Heart right ventricle (tissue), 16 donors: ENCODE measurements at regions not wholly inside any gene's neighbourhood (a gene's known extent, or its start where the extent isn't known, plus 50 kb on each side); places are given as distances from the start of the nearest gene placed in this dataset.

Source experiments
- ATAC-seq, 8 donors: fragments of 200-7000 bp; cut with Tn5 transposase; one replicate each; pipeline ENCODE4 v1.9.1; 2020; ENCODE audit warnings: mild to moderate bottlenecking in 8 of 8, moderate library complexity in 8 of 8, moderate number of reproducible peaks in 1 of 8
- DNase-seq, 2 donors: peaks; one replicate each; pipeline ENCODE4 v3.0.0-alpha.2; 2020
- H3K27ac ChIP-seq, 10 donors: fragments of 200-600 bp; sonication (generic) in 2 of 10; one replicate each; pipeline versions ENCODE4 v1.5.0 to v1.8.0; 2020 to 2022; ENCODE audit warnings: mild to moderate bottlenecking in 3 of 10
- H3K27me3 ChIP-seq, 7 donors: fragments of 200-600 bp; one replicate each; pipeline ENCODE4 v1.8.0; 2021 to 2022; ENCODE audit warnings: mild to moderate bottlenecking in 2 of 7
- H3K36me3 ChIP-seq, 9 donors: fragments of 200-600 bp; sonication (generic) in 1 of 9; one replicate each; pipeline versions ENCODE4 v1.5.0 to v1.8.0; 2020 to 2022; ENCODE audit warnings: mild to moderate bottlenecking in 2 of 9
- H3K4me1 ChIP-seq, 9 donors: fragments of 200-600 bp; sonication (generic) in 1 of 9; one replicate each; pipeline versions ENCODE4 v1.5.0 to v1.8.0; 2020 to 2022; ENCODE audit warnings: mild to moderate bottlenecking in 4 of 9
- H3K4me3 ChIP-seq, 10 donors: fragments of 200-600 bp; sonication (generic) in 2 of 10; one replicate each; pipeline versions ENCODE4 v1.5.0 to v1.8.0; 2020 to 2022; ENCODE audit warnings: mild to moderate bottlenecking in 7 of 10, moderate library complexity in 2 of 10
- H3K9me3 ChIP-seq, 11 donors: fragments of 200-600 bp in 10 of 11; sonication (generic) in 2 of 11; one replicate each; pipeline versions ENCODE4 v1.5.0 to v1.8.0; 2013 to 2022; ENCODE audit warnings: mild to moderate bottlenecking in 2 of 11, control low read depth in 1 of 11, moderate library complexity in 1 of 11
- CTCF ChIP-seq, 9 donors: fragments of 200-600 bp; sonication (generic) in 2 of 9; IDR thresholded peaks; one replicate each; pipeline versions ENCODE4 v1.5.0 to v1.8.0; 2021 to 2022; ENCODE audit warnings: antibody characterized with exemption in 9 of 9, mild to moderate bottlenecking in 5 of 9, moderate library complexity in 1 of 9
- WGBS, 2 donors: extraction: QIAGEN DNeasy Blood & Tissue Kit; methylation state at CpG; one replicate each; pipeline ENCODE4 v1.1.7; 2013; ENCODE audit warnings: inconsistent platforms in 1 of 2; 5-methylcytosine and 5-hydroxymethylcytosine counted together
- intact Hi-C, 10 donors: fragments of 100-400 bp; cut with DNase I; formaldehyde crosslinking; loops; one replicate each; pipeline versions ENCODE4 v1.11.1 to v1.14.2; 2022
- donor health status: Arrhythmogenic right ventricular cardiomyopathy.
- donor health status: ischemic (EF 13 %, LVEDD 7.1; RV severe dilation, severe dysfunction).
- donor health status: healthy with polysubstance abuse.
- donor health status: DM: no; HTN: yes; CAD: no.
- donor health status: DM: no; HTN: no; CAD: no.
- donor health status: ischemic (EF 25% LVEDD 6.9; RV normal size, moderate dysfunction).
- donor health status: ischemic (EF 25% LVEDD 5.7; RV mildly dilated, moderate dysfunction).
- donor health status: healthy.
- donor health status: DM: yes; HTN: yes; CAD: no.
- donor health status: Ischemic cardiomyopathy.
- donor health status: ischemic (EF 35%, LVEDD 5.7; RV mildly dilated, moderate dysfunction).
- donor health status: nonischemic (EF 11% LVEDD 7.7; RV severe dilation, severe dysfunction).
- donor health status: DM: yes; HTN: yes; CAD: no.
- donor health status: PGD.
- donor health status: ischemic (EF 29% LVEDD 5.4; RV normal size, mild dysfunction).
- donor health status: nonischemic (EF 23%, LVEDD 6.1; RV moderate dilation, normal function).

DNA sequence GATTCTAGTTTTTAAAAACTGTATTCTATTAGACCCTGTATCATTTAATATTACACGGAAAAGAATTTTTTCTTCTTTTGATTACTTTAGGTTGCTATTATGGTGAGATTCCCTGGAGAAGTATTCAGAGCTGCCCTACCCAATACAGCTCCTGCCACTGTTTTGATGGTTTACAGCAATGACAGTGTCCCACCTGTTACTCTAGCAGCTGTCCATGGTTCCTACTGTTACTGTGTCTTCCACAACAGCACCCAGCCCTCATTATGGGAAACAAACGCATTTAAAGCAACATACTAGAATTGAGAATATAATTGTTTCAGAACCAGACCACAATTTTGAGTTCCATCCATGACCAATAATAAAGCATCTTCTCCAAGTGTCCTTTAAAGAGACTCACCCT, 450.7 kb downstream of the SHQ1 start:
- Histone ChIP-seq H3K27me3 (no peaks in the 10 kb centered on the region), H3K9me3 (peaks cover 0 to 4% (median 0%) of the 10 kb centered on the region in 11 donors), H3K4me3 (no peak overlapping the region), H3K36me3 (no peaks in the 10 kb centered on the region), H3K27ac (no peak overlapping the region), H3K4me1 (peaks cover 0 to 48% (median 22%) of the 10 kb centered on the region in 9 donors)
- no peak for DNase-seq
- 57 to 72% methylated on average over 2 of the region's 2 CpGs for WGBS, 2 donors
- TF ChIP-seq CTCF (IDR thresholded peaks at IDR 0.05), result no peak
- intact Hi-C loops, result no loop called here
- ATAC-seq, result peak in 1 of 8 donors; percentile 54

- no peaks in the 10 kb centered on the region for H3K27me3 ChIP-seq
- H3K9me3 ChIP-seq, result peaks cover 0 to 4% (median 0%) of the 10 kb centered on the region in 11 donors
- DNase-seq (no peak), ATAC-seq (no peak)
- intact Hi-C loops, result no loop called here
- no peaks in the 10 kb centered on the region for H3K36me3 ChIP-seq
- TF ChIP-seq CTCF (IDR thresholded peaks at IDR 0.05), result no peak
- no peak overlapping the region for H3K4me3 ChIP-seq
- H3K27ac ChIP-seq, result no peak overlapping the region
- H3K4me1 ChIP-seq, result peaks cover 0 to 53% (median 24%) of the 10 kb centered on the region in 9 donors
- WGBS, 2 donors, result 86 to 89% methylated on average over 7 of the region's 7 CpGs
Measured at GRCh38 chr3:72396899-72397298, 451.3 kb downstream of the SHQ1 start.

DNA sequence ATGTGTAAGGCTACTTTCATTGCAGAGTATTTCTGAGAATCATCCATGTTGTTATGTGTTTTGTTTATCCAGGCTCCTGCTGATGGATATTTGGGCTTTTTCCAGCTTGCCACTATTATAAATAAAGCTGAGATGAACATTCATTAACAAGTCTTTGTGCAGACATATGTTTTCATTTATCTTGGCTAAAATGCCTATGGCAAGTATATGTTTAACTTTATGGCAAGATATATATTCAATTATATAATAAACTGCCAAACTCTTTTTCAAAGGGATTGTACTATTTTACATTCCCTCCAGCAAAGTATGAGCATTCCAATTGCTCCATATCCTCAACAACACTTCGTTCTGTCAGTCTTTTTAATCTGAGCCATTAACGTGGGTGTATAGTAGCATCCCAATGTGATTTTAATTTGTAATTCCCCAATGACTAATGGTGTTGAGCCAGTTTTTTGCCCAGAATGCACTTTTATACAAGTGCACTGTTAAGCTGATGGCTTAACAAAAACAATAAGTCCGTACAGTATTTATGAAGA, 452.4 kb downstream of the SHQ1 start:
- Histone ChIP-seq H3K4me3 (no peak overlapping the region), H3K9me3 (no peaks in the 10 kb centered on the region), H3K27me3 (no peaks in the 10 kb centered on the region), H3K36me3 (no peaks in the 10 kb centered on the region), H3K4me1 (peaks cover 0 to 56% (median 35%) of the 10 kb centered on the region in 9 donors), H3K27ac (no peak overlapping the region)
- intact Hi-C loops, result no loop called here
- ATAC-seq (no peak), DNase-seq (no peak)
- TF ChIP-seq CTCF (IDR thresholded peaks at IDR 0.05), result no peak
- WGBS, 2 donors, result 57 to 58% methylated on average over 3 of the region's 3 CpGs

DNA sequence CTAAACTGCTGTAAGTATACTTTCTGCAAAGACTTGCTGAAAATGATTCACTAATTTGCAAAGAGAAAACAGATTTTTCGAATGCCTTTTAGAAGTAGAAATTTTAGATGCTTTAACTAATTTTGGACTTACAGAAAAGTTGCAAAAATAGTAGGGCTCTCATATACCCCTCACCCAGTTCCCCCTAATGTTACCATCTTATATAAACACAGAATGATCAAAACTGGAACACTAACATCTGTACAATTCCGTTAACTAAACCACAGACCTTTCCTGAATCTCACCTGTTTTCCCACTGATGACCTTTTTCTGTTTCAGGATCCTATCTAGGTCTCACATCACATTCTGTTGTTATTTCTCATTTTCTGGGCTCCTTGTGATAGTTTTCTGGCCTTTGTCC, 454.8 kb downstream of the SHQ1 start:
- no peaks in the 10 kb centered on the region for H3K9me3 ChIP-seq
- no peaks in the 10 kb centered on the region for H3K36me3 ChIP-seq
- intact Hi-C loops, result no loop called here
- 96 to 97% methylated on average over 2 of the region's 2 CpGs for WGBS, 2 donors
- H3K4me3 ChIP-seq, result no peak overlapping the region
- H3K27ac ChIP-seq, result no peak overlapping the region
- no peak for ATAC-seq
- peaks cover 0 to 64% (median 38%) of the 10 kb centered on the region in 9 donors for H3K4me1 ChIP-seq
- no peak for TF ChIP-seq CTCF (IDR thresholded peaks at IDR 0.05)
- no peak for DNase-seq
- H3K27me3 ChIP-seq, result no peaks in the 10 kb centered on the region
